ENCODE measurements at regions not wholly inside any gene's neighbourhood (a gene's known extent, or its start where the extent isn't known, plus 50 kb on each side); places are given as distances from the start of the nearest gene placed in this dataset.

GRCh38 chr14:103209054-103209453 is 85.8 kb downstream of the TNFAIP2 start:
- no peak overlapping the region for H3K27ac ChIP-seq
- no peak for TF ChIP-seq ZFX (IDR thresholded peaks at IDR 0.05; ENCODE audit: borderline replicate concordance)
- no peak for TF ChIP-seq CTCF (IDR thresholded peaks at IDR 0.05)

- TF ChIP-seq CTCF (IDR thresholded peaks at IDR 0.05) (no peak), ZFX (IDR thresholded peaks at IDR 0.05; ENCODE audit: borderline replicate concordance) (no peak)
- no peak overlapping the region for H3K27ac ChIP-seq
Measured at GRCh38 chr14:103209506-103209905, 86.2 kb downstream of the TNFAIP2 start.

DNA sequence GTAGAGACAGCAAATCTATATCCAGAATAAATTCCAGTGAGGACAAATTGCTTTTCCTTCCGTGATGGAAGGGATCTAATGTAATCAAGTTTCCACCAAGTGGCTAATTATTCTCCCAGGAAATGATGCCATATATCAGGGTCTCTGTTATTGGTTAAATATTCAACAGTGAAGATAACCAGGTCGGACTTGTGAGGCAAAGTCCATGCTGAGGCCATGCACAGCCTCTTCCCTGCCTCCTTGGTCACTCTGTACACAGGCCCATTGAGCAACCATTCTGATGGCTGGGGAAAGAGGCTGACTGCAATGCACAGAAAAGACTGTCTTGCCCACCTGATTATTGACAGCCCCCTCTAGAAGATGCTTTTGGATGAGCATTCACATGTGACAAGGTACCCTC is 90.1 kb downstream of the TNFAIP2 start:
- H3K27ac ChIP-seq, result no peak overlapping the region
- TF ChIP-seq ZFX (IDR thresholded peaks at IDR 0.05; ENCODE audit: borderline replicate concordance) (no peak), CTCF (IDR thresholded peaks at IDR 0.05) (no peak)

- H3K27ac ChIP-seq, result no peak overlapping the region
- TF ChIP-seq CTCF (IDR thresholded peaks at IDR 0.05) (no peak), ZFX (IDR thresholded peaks at IDR 0.05; ENCODE audit: borderline replicate concordance) (no peak)
Measured at GRCh38 chr14:103214461-103214958, 91.2 kb downstream of the TNFAIP2 start.

DNA sequence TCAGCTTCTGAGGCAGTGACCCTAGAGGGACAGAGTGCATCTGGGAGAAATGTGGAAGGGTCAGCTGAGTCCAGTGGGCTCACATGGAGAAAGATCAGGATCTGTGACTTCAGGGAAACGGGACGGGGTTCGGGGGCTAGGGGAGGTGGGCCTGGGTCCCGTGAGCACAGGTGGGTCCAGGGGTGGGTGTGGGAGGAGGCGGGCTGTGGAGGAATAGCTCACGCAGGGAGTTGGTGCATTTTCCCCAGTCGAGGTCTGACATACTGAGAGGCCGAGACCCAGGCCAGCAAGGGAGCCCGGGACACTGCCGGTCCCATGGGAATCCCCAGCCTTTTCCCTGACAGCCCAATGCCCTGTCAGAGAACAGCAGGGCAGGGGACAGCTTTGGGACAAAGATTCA is 93.1 kb downstream of the TNFAIP2 start:
- no peak overlapping the region for H3K27ac ChIP-seq
- TF ChIP-seq ZFX (IDR thresholded peaks at IDR 0.05; ENCODE audit: borderline replicate concordance), result no peak
- no peak for TF ChIP-seq CTCF (IDR thresholded peaks at IDR 0.05)

- no peak overlapping the region for H3K27ac ChIP-seq
- TF ChIP-seq CTCF (IDR thresholded peaks at IDR 0.05), result no peak
- no peak for TF ChIP-seq ZFX (IDR thresholded peaks at IDR 0.05; ENCODE audit: borderline replicate concordance)
Measured at GRCh38 chr14:103216857-103217256, 93.6 kb downstream of the TNFAIP2 start.

DNA sequence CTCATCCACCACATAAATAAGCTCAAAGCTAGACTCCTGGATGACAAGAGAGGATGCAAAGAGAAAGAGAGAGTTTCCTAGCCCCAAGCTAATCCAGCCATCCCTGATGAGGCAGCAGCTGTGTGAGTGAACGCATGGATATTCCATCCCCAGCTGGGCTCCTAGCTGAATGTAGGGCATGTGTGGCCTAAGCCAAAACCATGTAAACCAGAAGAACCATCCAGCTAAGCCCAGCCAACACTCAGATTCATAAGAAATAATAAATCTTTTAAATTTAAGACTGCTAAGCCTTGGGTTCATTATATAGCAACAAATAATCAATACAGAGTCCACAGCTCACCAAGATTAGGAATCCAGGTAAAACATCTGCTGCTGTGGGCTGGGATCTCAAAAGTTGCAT is 94.3 kb downstream of the TNFAIP2 start:
- TF ChIP-seq ZFX (IDR thresholded peaks at IDR 0.05; ENCODE audit: borderline replicate concordance), result no peak
- no peak overlapping the region for H3K27ac ChIP-seq
